Choroid plexus epithelial cell (primary cell): ENCODE measurements at regions not wholly inside any gene's neighbourhood (a gene's known extent, or its start where the extent isn't known, plus 50 kb on each side); places are given as distances from the start of the nearest gene placed in this dataset.

Source experiments
- DNase-seq: peaks from one replicate; pipeline ENCODE4 v3.0.0-alpha.2; 2010; ENCODE audit warnings: low read depth
- H3K4me3 ChIP-seq: 2 replicates; pipeline ENCODE4 v1.5.1; 2011; ENCODE audit warnings: low read depth, mild to moderate bottlenecking, control low read depth, low read length, moderate library complexity
- CTCF ChIP-seq: conservative IDR thresholded peaks from 2 replicates; pipeline ENCODE4 v1.5.1; 2011; ENCODE audit warnings: low read depth, mild to moderate bottlenecking, control low read depth, inconsistent platforms, low read length, moderate library complexity

GRCh38 chr18:53819174-53819573 lies 405.3 kb downstream of the MBD2 start:
- no peak for TF ChIP-seq CTCF
- H3K4me3 ChIP-seq, result no peak overlapping the region
- DNase-seq, result no peak

- H3K4me3 ChIP-seq, result no peak overlapping the region
- no peak for TF ChIP-seq CTCF
- no peak for DNase-seq
Observed at GRCh38 chr18:53817976-53818950, 406.2 kb downstream of the MBD2 start.

GRCh38 chr18:53800171-53800570 lies 424.3 kb downstream of the MBD2 start:
- H3K4me3 ChIP-seq, result no peak overlapping the region
- DNase-seq, result no peak
- no peak for TF ChIP-seq CTCF

GRCh38 chr18:53799134-53799533 lies 425.3 kb downstream of the MBD2 start:
- no peak overlapping the region for H3K4me3 ChIP-seq
- peak; percentile 65 for DNase-seq
- no peak for TF ChIP-seq CTCF

- no peak for DNase-seq
- no peak for TF ChIP-seq CTCF
- no peak overlapping the region for H3K4me3 ChIP-seq
Observed at GRCh38 chr18:53798516-53798915, 426.0 kb downstream of the MBD2 start.

GRCh38 chr18:53797998-53798495 lies 426.4 kb downstream of the MBD2 start:
- no peak overlapping the region for H3K4me3 ChIP-seq
- DNase-seq, result no peak
- TF ChIP-seq CTCF, result no peak
